Coronary artery (tissue), 2 donors: ENCODE measurements at regions not wholly inside any gene's neighbourhood (a gene's known extent, or its start where the extent isn't known, plus 50 kb on each side); places are given as distances from the start of the nearest gene placed in this dataset.

Source experiments
- DNase-seq: peaks from one replicate; pipeline ENCODE4 v3.0.0-alpha.2; 2017; ENCODE audit warnings: low spot score
- H3K27ac ChIP-seq, 2 donors: fragments of 200-600 bp; sonication (generic); one replicate each; pipeline ENCODE4 v1.5.1; 2016 to 2019
- H3K4me3 ChIP-seq: fragments of 200-600 bp; sonication (generic); 2 replicates; pipeline ENCODE4 v1.5.1; 2016; ENCODE audit warnings: mild to moderate bottlenecking, moderate library complexity
- TF ChIP-seq, protein P1 (sequence below): fragments of 200-600 bp; sonication (generic); IDR thresholded peaks from one replicate; pipeline ENCODE4 v1.5.1; 2019; ENCODE audit warnings: antibody characterized with exemption

DNA sequence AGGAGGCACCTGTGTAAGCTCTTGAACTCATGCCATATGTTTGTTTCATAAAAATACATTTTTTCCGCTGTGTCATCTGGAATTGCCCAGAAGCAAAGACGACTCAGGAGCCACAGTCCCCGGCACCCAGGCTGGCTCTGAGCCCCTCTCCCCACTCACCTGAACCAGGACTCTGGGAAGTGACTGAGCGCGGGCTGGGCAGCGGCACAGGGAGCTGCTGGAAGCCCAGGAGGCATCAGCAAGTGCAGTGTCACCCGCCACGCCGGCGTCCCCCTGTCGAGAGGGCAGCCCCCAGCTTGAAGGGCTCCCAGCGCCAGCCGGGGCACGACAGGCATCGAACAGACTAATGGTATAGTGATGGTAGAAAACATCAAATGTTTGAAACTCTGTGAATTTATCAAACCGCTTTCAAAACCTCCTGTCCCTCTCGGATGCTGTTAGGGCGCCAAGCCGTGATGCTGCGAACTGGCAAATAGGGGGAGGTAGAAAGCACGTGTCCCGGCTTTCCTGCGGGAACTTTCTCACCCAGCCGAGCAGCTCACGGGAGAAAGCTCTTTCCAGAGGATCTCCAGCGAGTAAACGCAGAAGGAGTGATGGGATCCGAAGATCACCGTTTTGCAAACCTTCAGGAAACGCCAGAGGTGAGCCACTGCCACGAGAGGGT is 57.8 kb upstream of the COL18A1 start:
- TF ChIP-seq, protein P1, sequence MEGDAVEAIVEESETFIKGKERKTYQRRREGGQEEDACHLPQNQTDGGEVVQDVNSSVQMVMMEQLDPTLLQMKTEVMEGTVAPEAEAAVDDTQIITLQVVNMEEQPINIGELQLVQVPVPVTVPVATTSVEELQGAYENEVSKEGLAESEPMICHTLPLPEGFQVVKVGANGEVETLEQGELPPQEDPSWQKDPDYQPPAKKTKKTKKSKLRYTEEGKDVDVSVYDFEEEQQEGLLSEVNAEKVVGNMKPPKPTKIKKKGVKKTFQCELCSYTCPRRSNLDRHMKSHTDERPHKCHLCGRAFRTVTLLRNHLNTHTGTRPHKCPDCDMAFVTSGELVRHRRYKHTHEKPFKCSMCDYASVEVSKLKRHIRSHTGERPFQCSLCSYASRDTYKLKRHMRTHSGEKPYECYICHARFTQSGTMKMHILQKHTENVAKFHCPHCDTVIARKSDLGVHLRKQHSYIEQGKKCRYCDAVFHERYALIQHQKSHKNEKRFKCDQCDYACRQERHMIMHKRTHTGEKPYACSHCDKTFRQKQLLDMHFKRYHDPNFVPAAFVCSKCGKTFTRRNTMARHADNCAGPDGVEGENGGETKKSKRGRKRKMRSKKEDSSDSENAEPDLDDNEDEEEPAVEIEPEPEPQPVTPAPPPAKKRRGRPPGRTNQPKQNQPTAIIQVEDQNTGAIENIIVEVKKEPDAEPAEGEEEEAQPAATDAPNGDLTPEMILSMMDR: no peak
- Histone ChIP-seq H3K27ac (peak overlapping the region in 1 of 2 donors; percentile 4), H3K4me3 (no peak overlapping the region)
- DNase-seq: no peak

DNA sequence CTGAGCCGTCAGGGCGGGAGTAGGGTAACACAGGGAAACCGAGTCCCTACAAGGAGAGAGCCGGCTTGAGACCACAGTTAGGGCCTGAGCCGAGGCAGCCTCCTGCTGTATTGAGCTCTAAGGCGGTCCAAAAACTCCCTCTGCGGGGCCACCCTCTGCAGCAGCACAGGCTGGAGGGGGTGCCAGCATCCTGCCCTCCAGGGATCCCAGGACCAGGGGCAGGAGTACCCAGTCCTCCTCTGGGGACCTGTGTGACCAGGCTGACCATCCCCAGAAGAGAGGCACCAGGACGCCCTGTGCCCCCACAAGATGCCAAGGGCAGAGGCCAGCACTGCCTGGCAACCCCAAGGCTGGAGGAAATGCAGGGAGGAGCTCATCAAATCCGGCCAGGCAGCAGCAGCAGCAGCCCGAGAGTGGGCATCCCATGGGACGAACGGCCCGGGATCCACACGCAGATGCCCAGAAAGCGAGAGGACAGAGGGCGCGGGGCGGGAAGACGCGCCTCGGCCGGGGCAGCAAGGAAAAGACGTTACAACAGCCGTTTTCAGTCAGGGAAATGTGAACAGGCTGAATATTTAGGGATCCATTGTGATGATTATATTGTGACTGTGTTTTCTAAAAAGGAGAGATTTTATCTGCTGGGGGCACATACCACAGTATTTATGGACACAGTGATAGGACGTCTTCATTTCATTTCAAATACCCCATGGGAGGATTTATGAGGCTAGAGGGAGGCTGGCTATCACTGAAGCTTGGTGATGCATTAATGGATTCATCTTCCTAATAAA is 57.1 kb upstream of the COL18A1 start:
- no peak for DNase-seq
- TF ChIP-seq, protein P1: no peak
- peak overlapping the region; percentile 5 for H3K4me3 ChIP-seq
- peak overlapping the region in 1 of 2 donors; percentile 4 for H3K27ac ChIP-seq

DNA sequence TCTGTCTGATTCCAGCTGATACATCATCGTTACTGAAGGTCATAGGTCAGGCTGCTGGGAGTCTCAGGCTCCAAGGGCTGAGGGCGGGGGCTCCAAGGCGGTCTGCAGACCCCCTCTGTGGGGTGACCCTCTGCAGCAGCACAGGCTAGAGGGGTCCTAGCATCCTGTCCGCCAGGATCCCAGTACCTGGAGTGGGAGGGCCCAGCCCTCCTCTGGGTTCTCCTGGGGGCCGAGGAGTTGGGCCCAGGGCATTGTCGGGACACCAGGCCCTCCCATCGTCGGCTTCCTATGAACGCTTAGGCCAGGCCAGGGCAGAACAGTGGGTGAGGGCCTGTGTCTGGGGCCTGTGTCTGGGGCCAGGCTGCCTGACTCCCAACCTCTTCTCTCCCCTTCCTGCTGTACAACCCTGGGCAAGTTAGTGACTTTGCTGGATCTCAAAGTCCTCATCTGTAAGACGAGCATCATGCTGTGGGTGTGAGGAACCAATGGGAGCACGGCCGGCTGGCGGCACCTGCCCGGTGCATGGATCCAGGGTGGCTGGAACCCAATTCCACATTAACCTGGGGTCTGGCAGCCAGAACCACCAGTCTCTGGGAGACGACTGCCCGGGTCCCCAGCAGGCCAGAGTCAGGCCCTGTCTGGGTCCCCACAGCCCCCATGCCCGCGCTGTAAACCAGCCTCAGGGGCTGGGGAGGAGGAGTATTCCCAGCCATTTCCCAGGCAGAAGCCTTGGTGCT is 56.2 kb upstream of the COL18A1 start:
- no peak for DNase-seq
- Histone ChIP-seq H3K4me3 (no peak overlapping the region), H3K27ac (peak overlapping the region in 1 of 2 donors; percentile 60)
- TF ChIP-seq, protein P1: no peak

DNA sequence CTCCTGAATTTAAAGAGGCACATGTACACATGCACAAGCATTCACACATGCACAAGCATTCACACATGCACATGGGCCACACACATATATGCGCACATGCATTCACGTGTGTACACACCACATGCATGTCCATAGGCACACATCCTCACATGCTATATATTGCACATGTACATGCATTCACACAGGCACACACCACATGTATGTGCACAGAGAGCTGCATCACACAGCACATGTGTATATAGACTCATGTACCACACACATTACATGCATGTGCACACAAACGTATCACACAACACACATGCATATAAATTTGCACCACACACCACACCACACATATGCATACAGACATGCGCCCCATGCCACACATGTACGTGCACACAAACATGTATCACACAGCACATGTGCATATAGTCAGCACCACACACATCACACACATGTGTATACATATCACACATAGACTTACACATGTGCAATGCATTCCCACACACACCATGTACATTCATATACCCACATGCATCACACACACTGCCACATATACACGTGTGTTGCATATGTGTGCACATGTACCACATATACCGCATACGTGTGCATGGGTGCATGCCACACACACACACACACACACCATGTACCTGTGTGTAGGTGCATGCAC is 54.6 kb upstream of the COL18A1 start:
- Histone ChIP-seq H3K27ac (peak overlapping the region in 1 of 2 donors; percentile 60), H3K4me3 (no peak overlapping the region)
- TF ChIP-seq, protein P1: no peak
- DNase-seq: no peak

DNA sequence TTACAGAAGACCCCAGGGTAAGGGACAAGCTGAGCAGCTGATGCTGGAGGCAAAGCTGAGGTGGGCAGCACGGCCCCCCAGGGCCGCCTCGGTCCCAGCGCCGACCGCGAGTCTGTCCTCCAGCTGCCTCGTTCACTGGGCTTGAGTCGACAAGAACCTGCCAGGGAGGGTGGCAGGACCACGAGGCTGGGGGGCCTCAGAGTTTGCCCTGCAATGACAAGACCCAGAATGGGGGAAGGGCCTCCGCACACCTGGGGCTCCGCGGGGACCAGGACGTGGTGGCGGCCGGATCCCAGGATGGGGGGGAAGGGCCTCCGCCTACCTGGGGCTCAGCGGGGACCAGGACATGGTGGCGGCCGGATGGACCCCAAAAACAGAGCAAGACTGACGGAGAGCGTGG is 53.9 kb upstream of the COL18A1 start:
- H3K27ac ChIP-seq: no peak overlapping the region
- H3K4me3 ChIP-seq: no peak overlapping the region
- TF ChIP-seq, protein P1: no peak
- DNase-seq: no peak

DNA sequence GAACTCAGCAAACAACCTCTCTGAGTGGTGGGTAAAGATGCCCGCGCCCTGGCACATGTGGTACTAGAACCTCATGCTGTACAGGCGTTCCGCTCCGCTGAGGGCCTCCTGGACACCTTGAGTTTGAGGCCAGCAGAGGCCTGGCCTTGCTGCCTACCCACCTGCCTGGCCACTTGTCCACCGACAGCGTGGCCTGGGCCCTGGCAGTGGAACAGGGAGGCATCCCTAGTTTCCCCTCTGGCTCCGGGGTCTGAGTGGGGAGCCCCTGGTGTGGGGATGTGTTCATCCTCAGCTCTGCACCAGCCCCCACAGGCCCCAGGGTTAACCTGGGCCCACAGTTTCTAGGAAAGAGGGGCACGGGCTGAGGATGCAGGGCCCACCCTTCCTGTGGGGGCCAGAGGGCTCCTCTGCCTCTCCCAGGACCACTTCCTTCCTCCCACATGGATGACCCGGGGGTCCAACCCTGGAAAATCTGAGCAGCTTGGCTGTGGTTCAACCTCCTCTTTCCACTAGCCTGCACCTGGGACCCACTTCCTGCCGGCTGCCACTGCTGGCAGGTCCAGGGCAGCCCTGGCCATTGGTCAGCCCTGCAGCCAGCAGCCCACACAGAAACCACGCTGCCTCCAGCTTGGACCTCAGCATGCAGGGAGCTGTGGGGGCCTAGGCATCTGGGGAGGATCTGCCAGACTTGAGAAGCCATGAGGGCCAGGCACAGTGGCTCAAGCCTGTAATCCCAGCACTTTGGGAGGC is 53.3 kb upstream of the COL18A1 start:
- no peak for DNase-seq
- H3K4me3 ChIP-seq: no peak overlapping the region
- no peak overlapping the region for H3K27ac ChIP-seq
- TF ChIP-seq, protein P1: no peak
